GM12878 (cell line): ENCODE measurements at regions not wholly inside any gene's neighbourhood (a gene's known extent, or its start where the extent isn't known, plus 50 kb on each side); places are given as distances from the start of the nearest gene placed in this dataset.
"Not testable (repeated sequence)": the region's sequence is repeated elsewhere in the genome, so short reads cannot be mapped to it uniquely, and the experiment has no call there.

Experiments
- ATAC-seq: fragments of 200-7000 bp; cut with Tn5 transposase; 3 replicates; pipeline ENCODE4 v1.9.1; 2020; ENCODE audit warnings: mild to moderate bottlenecking, moderate library complexity
- BruUV-seq: library from RNA; stranded (reverse); fragments of 400-500 nt; replicated peaks from 2 replicates; lab custom pipeline; 2021; lab: Mats Ljungman, UMichigan
- CTCF ChIA-PET: fragments of 300-600 bp; sonication (Branson Sonifier 250); formaldehyde crosslinking; extraction: SDS; loops from one replicate; lab custom pipeline; 2021; ENCODE audit warnings: inconsistent platforms; lab: Yijun Ruan, JAX
- POLR2A ChIA-PET: fragments of 350-600 bp; formaldehyde crosslinking; extraction: SDS; loops from one replicate; lab custom pipeline; 2021; ENCODE audit warnings: inconsistent platforms; lab: Charles Lee
- RAD21 ChIA-PET: fragments of 300-600 bp; sonication (Branson Sonifier 250); formaldehyde crosslinking; loops from one replicate; lab custom pipeline; 2023; ENCODE audit warnings: antibody characterized with exemption; ENCODE audit not compliant: unreplicated experiment; lab: Charles Lee
- SMC1A ChIA-PET: fragments of 300-600 bp; sonication (Branson Sonifier 250); formaldehyde crosslinking; loops from one replicate; lab custom pipeline; 2023; ENCODE audit not compliant: unreplicated experiment, uncharacterized antibody; lab: Charles Lee
- DNase-seq: peaks from one replicate; pipeline ENCODE4 v3.0.0-alpha.2; 2011; ENCODE audit warnings: low read depth, low spot score
- FAIRE-seq: peaks from 3 replicates; lab custom pipeline; 2011; peaks lifted over from hg19 to GRCh38; lab: Jason Lieb, UNC
- H2AFZ ChIP-seq: 2 replicates; pipeline ENCODE4 v1.6.0; 2011; ENCODE audit warnings: low read depth, low read length, control low read depth; ENCODE audit not compliant: control insufficient read depth
- H3K27ac ChIP-seq: 2 replicates; pipeline ENCODE4 v1.5.1; 2011; ENCODE audit warnings: control low read depth; ENCODE audit not compliant: control insufficient read depth, insufficient read depth
- H3K27me3 ChIP-seq, 2 experiments: replicated peaks in 1 of 2; 2 replicates each; pipeline versions ENCODE4 v1.6.0 to v1.6.1; 2011; ENCODE audit warnings: low read length in 1 of 2; ENCODE audit not compliant: control insufficient read depth in 2 of 2, insufficient read depth in 2 of 2
- H3K36me3 ChIP-seq, 2 experiments: 2 replicates each; pipeline ENCODE4 v1.5.1; 2011; ENCODE audit warnings: low read length in 1 of 2; ENCODE audit not compliant: control insufficient read depth in 2 of 2, insufficient read depth in 2 of 2
- H3K4me1 ChIP-seq: 2 replicates; pipeline ENCODE4 v1.6.1; 2011; ENCODE audit warnings: mild to moderate bottlenecking, low read length, moderate library complexity, mixed read lengths; ENCODE audit not compliant: control insufficient read depth, insufficient read depth
- H3K4me2 ChIP-seq: 2 replicates; pipeline ENCODE4 v1.6.0; 2011; ENCODE audit warnings: control low read depth; ENCODE audit not compliant: control insufficient read depth, insufficient read depth
- H3K4me3 ChIP-seq: fragments of 200-600 bp; sonication (generic); 2 replicates; pipeline ENCODE4 v1.5.1; 2016
- H3K79me2 ChIP-seq: 2 replicates; pipeline ENCODE4 v1.6.0; 2011; ENCODE audit warnings: low read length; ENCODE audit not compliant: control insufficient read depth, insufficient read depth
- H3K9ac ChIP-seq: 2 replicates; pipeline ENCODE4 v1.8.0; 2011; ENCODE audit warnings: low read length, control low read depth, mixed read lengths; ENCODE audit not compliant: control insufficient read depth, insufficient read depth
- H3K9me3 ChIP-seq: replicated peaks from 3 replicates; pipeline ENCODE4 v1.5.1; 2011; ENCODE audit warnings: mild to moderate bottlenecking, low read length; ENCODE audit not compliant: control insufficient read depth, insufficient read depth
- H4K20me1 ChIP-seq: 2 replicates; pipeline ENCODE4 v1.6.0; 2011; ENCODE audit not compliant: control insufficient read depth, insufficient read depth
- CHD4 ChIP-seq: fragments of 200-600 bp; sonication (generic); IDR thresholded peaks from 2 replicates; pipeline ENCODE4 v1.6.1; 2016; ENCODE audit warnings: mild to moderate bottlenecking
- FOXK2 ChIP-seq: fragments of 450-650 bp; IDR thresholded peaks from 2 replicates; pipeline ENCODE4 v1.6.1; 2017; ENCODE audit warnings: mild to moderate bottlenecking, moderate library complexity
- HSF1 ChIP-seq: fragments of 150-350 bp; IDR thresholded peaks from 2 replicates; pipeline ENCODE4 v1.6.1; 2014; ENCODE audit warnings: mild to moderate bottlenecking, low read depth, low read length
- SIN3A ChIP-seq: IDR thresholded peaks from 2 replicates; pipeline ENCODE4 v1.6.1; 2012; ENCODE audit warnings: low read depth, low read length, improper control_type of control experiment
- SPI1 ChIP-seq: IDR thresholded peaks from 2 replicates; pipeline ENCODE4 v1.6.1; 2011; ENCODE audit warnings: low read depth, mild to moderate bottlenecking, low read length, moderate library complexity, borderline replicate concordance; ENCODE audit not compliant: insufficient read depth
- USF1 ChIP-seq: IDR thresholded peaks from 2 replicates; pipeline ENCODE4 v1.6.1; 2011; ENCODE audit warnings: borderline replicate concordance, low read depth, mild to moderate bottlenecking, moderate library complexity, mixed read lengths, low read length; ENCODE audit not compliant: insufficient read depth; ENCODE audit errors: extremely low read length
- WGBS: methylation state at CpG from one replicate; pipeline ENCODE4 v1.1.6; 2016; ENCODE audit warnings: low lambda C conversion rate; ENCODE audit not compliant: insufficient replicate concordance, insufficient coverage; ENCODE audit errors: missing lambda C conversion rate; 5-methylcytosine and 5-hydroxymethylcytosine counted together
- in situ Hi-C: fragments of 300-500 bp; cut with MboI; formaldehyde crosslinking; loops from 9 replicates; pipeline ENCODE4 v1.14.3; 2018; ENCODE audit warnings: mixed read lengths
- intact Hi-C: fragments of 100-400 bp; cut with micrococcal nuclease; formaldehyde crosslinking; loops from one replicate; pipeline ENCODE4 v1.14.2; 2022; ENCODE audit not compliant: unreplicated experiment
- TF ChIP-seq, protein P1 (sequence below): IDR thresholded peaks from 2 replicates; pipeline ENCODE4 v1.6.1; 2011; ENCODE audit warnings: low read depth, low read length, improper control_type of control experiment, borderline replicate concordance

GRCh38 chr11:123344790-123345357, 85.2 kb upstream of the GRAMD1B start:
- BruUV-seq, result no TSS peak
- ChIA-PET CTCF (no interaction called here), POLR2A (interaction anchor here (0.5 kb wide), 1 partner anchor 22 kb away, joined by 3 read pairs; no protein-coding TSS in a partner anchor), SMC1A (interaction anchor here (1.1 to 1.4 kb wide), 4 partner anchors 12 to 232 kb away, joined by 3 read pairs; no protein-coding TSS in a partner anchor), RAD21 (no interaction called here)
- WGBS, result 0% methylated on average over 2 of the region's 2 CpGs
- Histone ChIP-seq H3K79me2 (no peaks in the 10 kb centered on the region), H3K36me3 (no peaks in the 10 kb centered on the region), H3K4me1 (no peaks in the 10 kb centered on the region), H3K27ac (no peak overlapping the region), H3K9me3 (peaks cover 4% of the 10 kb centered on the region; the same call in 2 of the 3 replicates), H3K4me2 (no peak overlapping the region), H2AFZ (no peak overlapping the region), H3K27me3 (no peaks in the 10 kb centered on the region), H4K20me1 (no peaks in the 10 kb centered on the region), H3K4me3 (no peak overlapping the region), H3K9ac (no peak overlapping the region)
- in situ Hi-C loops (no loop called here), intact Hi-C loops (no loop called here)
- FAIRE-seq, result no peak
- DNase-seq, result no peak
- no peak for TF ChIP-seq CHD4
- TF ChIP-seq SPI1, result no peak
- no peak for TF ChIP-seq HSF1
- no peak for TF ChIP-seq USF1
- no peak for TF ChIP-seq SIN3A
- TF ChIP-seq FOXK2, result no peak
- TF ChIP-seq, protein P1, sequence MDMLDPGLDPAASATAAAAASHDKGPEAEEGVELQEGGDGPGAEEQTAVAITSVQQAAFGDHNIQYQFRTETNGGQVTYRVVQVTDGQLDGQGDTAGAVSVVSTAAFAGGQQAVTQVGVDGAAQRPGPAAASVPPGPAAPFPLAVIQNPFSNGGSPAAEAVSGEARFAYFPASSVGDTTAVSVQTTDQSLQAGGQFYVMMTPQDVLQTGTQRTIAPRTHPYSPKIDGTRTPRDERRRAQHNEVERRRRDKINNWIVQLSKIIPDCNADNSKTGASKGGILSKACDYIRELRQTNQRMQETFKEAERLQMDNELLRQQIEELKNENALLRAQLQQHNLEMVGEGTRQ, result no peak
- no peak for ATAC-seq

DNA sequence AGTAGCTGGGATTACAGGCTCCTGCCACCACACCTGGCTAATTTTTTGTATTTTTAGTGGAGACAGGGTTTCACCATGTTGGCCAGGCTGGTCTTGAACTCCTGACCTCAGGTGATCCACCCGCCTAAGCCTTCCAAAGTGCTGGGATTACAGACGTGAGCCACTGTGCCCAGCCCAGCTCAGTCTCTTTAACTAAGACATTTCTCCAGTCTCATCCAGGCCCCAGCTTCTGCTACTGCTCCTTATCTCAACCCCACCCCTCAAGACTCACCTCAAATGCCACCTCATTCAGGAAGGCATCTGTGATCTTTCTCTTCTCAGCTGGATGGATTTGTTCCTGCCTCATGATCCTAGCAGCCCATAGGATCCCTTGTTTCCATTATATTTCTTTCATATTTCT, 85.9 kb upstream of the GRAMD1B start:
- POLR2A ChIA-PET, result interaction anchor here (0.5 kb wide), 1 partner anchor 23 kb away, joined by 3 read pairs; no protein-coding TSS in a partner anchor
- SMC1A ChIA-PET, result interaction anchor here (1.1 to 1.4 kb wide), 4 partner anchors 13 to 233 kb away, joined by 3 read pairs; no protein-coding TSS in a partner anchor
- H3K79me2 ChIP-seq, H3K27me3 ChIP-seq, H3K9me3 ChIP-seq, H3K27ac ChIP-seq, H2AFZ ChIP-seq, H3K4me1 ChIP-seq, DNase-seq, H3K36me3 ChIP-seq, H3K4me2 ChIP-seq, H3K9ac ChIP-seq, in situ Hi-C loops, H4K20me1 ChIP-seq, BruUV-seq, CTCF ChIA-PET, ATAC-seq, FAIRE-seq, RAD21 ChIA-PET, intact Hi-C loops, H3K4me3 ChIP-seq: not testable (repeated sequence)
- WGBS, result 25% methylated on average over 2 of the region's 2 CpGs
